Upper lobe of right lung (tissue), 1 donor: ENCODE measurements at regions not wholly inside any gene's neighbourhood (a gene's known extent, or its start where the extent isn't known, plus 50 kb on each side); places are given as distances from the start of the nearest gene placed in this dataset.
"Not testable (repeated sequence)": the region's sequence is repeated elsewhere in the genome, so short reads cannot be mapped to it uniquely, and the experiment has no call there.

ENCODE experiments used
- ATAC-seq: fragments of 200-7000 bp; cut with Tn5 transposase; one replicate; pipeline ENCODE4 v1.9.1; 2020; ENCODE audit warnings: mild to moderate bottlenecking, moderate library complexity
- DNase-seq: peaks from one replicate; pipeline ENCODE4 v3.0.0-alpha.2; 2020
- H3K27ac ChIP-seq: fragments of 200-600 bp; one replicate; pipeline ENCODE4 v1.8.0; 2022
- H3K27me3 ChIP-seq: fragments of 200-600 bp; one replicate; pipeline ENCODE4 v1.8.0; 2022; ENCODE audit warnings: mild to moderate bottlenecking
- H3K36me3 ChIP-seq: fragments of 200-600 bp; one replicate; pipeline ENCODE4 v1.8.0; 2022
- H3K4me1 ChIP-seq: fragments of 200-600 bp; one replicate; pipeline ENCODE4 v1.8.0; 2022
- H3K4me3 ChIP-seq: fragments of 200-600 bp; one replicate; pipeline ENCODE4 v1.8.0; 2022; ENCODE audit warnings: mild to moderate bottlenecking
- H3K9me3 ChIP-seq: fragments of 200-600 bp; one replicate; pipeline ENCODE4 v1.8.0; 2022
- intact Hi-C: fragments of 100-400 bp; cut with DNase I; formaldehyde crosslinking; loops from one replicate; pipeline ENCODE4 v1.11.0; 2022
- TF ChIP-seq, protein P1 (sequence below): fragments of 200-600 bp; IDR thresholded peaks from one replicate; pipeline ENCODE4 v1.8.0; 2022; ENCODE audit warnings: antibody characterized with exemption
- donor health status: DM: no; HTN: yes; CAD: no; lungs with severe emphysema.

DNA sequence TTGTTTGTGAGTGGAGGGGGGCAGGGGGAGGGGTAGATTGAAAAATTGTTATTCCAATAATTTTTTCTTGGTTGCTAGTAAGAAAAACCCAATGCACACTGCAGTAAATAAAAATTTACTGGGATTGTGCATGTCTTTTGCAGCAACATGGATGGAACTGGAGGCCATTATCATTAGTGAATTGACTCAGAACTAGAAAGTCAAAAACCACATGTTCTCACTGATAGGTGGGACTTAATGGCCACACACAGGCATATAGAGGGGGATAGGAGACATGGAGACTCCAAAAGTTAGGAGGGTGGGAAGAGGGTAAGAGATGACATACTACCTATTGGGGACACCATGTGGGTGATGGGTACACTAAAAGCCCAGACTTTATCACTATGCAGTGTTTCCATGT is 67.2 kb downstream of the BUB3 start:
- TF ChIP-seq, protein P1, sequence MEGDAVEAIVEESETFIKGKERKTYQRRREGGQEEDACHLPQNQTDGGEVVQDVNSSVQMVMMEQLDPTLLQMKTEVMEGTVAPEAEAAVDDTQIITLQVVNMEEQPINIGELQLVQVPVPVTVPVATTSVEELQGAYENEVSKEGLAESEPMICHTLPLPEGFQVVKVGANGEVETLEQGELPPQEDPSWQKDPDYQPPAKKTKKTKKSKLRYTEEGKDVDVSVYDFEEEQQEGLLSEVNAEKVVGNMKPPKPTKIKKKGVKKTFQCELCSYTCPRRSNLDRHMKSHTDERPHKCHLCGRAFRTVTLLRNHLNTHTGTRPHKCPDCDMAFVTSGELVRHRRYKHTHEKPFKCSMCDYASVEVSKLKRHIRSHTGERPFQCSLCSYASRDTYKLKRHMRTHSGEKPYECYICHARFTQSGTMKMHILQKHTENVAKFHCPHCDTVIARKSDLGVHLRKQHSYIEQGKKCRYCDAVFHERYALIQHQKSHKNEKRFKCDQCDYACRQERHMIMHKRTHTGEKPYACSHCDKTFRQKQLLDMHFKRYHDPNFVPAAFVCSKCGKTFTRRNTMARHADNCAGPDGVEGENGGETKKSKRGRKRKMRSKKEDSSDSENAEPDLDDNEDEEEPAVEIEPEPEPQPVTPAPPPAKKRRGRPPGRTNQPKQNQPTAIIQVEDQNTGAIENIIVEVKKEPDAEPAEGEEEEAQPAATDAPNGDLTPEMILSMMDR, result no peak
- Histone ChIP-seq H3K4me1 (no peaks in the 10 kb centered on the region), H3K4me3 (no peak overlapping the region), H3K36me3 (no peaks in the 10 kb centered on the region), H3K9me3 (no peaks in the 10 kb centered on the region), H3K27ac (no peak overlapping the region), H3K27me3 (no peaks in the 10 kb centered on the region)
- intact Hi-C loops, result no loop called here
- ATAC-seq (no peak), DNase-seq (no peak)

DNA sequence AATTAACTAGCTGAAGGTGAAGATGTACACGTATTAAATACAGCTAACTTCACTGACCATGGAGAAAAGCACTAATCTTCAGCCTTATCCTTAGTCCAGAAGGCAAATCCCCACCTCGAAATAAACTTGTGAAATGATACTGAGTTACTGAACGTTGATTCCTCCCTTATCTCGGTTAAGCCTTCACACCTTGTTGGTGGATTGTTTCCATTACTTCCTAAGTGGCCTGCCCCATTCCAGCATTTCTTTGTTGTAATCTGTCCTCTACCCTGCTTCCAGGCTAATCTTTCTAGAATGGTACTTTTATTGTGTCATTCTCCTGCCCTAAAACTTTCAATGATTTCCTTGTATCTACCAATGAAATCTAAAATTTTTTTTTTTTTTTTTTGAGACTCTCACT is 68.6 kb downstream of the BUB3 start:
- no peak overlapping the region for H3K4me3 ChIP-seq
- intact Hi-C loops, result no loop called here
- H3K4me1 ChIP-seq, result no peaks in the 10 kb centered on the region
- DNase-seq, result no peak
- no peak overlapping the region for H3K27ac ChIP-seq
- H3K9me3 ChIP-seq, result no peaks in the 10 kb centered on the region
- no peaks in the 10 kb centered on the region for H3K27me3 ChIP-seq
- no peak for ATAC-seq
- TF ChIP-seq, protein P1, result no peak
- no peaks in the 10 kb centered on the region for H3K36me3 ChIP-seq

DNA sequence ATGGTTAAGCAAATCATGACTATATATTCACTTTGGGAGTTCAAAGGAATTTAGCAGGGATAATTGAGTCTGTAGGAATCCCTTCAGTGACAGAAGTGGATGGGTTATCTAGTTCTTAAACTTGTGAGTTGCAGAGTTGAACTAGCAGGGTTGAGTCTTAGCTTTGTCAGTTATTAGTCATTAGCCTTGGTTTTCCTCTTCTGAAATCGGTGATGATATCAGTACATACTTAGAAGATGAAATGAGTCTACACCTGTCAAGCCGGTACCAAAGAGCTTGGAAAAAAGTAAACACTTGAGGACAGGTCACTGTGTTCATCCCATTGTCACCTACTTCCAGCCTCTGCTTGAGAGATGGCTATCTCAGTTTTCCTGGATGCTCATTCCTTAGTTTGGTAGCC is 73.5 kb downstream of the BUB3 start:
- no peaks in the 10 kb centered on the region for H3K4me1 ChIP-seq
- TF ChIP-seq, protein P1, result no peak
- intact Hi-C loops, result no loop called here
- no peaks in the 10 kb centered on the region for H3K36me3 ChIP-seq
- peaks cover 5% of the 10 kb centered on the region for H3K9me3 ChIP-seq
- no peaks in the 10 kb centered on the region for H3K27me3 ChIP-seq
- H3K27ac ChIP-seq, result no peak overlapping the region
- no peak overlapping the region for H3K4me3 ChIP-seq
- DNase-seq, result no peak
- no peak for ATAC-seq

DNA sequence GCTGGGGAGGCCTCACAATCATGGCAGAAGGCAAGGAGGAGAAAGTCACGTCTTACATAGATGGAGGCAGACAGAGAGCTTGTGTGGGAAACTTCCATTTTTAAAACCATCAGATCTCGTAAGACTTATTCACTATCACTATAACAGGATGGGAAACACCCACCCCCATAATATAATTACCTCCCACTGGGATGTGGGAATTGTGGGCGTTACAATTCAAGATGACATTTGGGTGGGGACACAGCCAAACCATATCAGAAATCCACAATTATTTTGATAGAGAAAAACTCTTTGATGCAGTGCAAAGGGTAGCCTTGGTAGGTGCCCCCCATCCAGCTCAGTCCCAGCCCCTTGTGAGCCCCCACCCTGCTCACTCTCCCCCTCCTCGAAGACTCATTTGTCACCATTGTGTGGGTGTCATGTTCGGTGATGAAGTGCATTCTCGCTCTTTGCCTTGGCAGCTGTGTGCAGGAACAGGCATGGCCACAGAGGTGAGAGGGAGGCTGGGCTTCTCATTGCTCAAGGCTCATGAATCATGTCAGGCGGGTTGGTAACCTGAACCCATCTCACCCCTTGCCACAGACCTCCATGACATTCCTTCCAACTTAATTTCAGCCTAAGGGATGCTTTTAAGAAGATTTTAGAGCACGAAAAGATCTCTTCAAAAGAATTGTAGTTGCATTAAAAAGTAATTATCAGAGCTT is 75.9 kb downstream of the BUB3 start:
- Histone ChIP-seq H3K36me3 (no peaks in the 10 kb centered on the region), H3K27ac (no peak overlapping the region), H3K4me1 (no peaks in the 10 kb centered on the region), H3K9me3 (peaks cover 8% of the 10 kb centered on the region), H3K4me3 (no peak overlapping the region), H3K27me3 (no peaks in the 10 kb centered on the region)
- DNase-seq (no peak), ATAC-seq (no peak)
- intact Hi-C loops, result no loop called here
- TF ChIP-seq, protein P1, result no peak

DNA sequence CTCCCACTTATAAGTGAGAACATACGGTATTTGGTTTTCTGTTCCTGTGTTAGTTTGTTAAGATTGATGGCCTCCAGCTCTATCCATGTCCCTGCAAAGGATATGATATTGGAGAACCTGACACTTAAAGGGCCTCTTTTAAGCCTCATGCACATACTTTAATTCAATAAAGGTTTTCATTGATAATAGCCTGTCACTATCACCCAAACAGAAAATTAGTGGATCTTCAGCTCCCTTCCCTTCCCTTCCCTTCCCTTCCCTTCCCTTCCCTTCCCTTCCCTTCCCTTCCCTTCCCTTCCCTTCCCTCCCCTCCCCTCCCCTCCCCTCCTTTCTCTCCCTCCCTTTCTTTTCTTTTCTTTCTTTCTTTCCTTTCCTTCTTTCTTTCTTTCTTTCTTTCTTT is 78.7 kb downstream of the BUB3 start:
- peaks cover 11% of the 10 kb centered on the region for H3K9me3 ChIP-seq
- H3K27ac ChIP-seq, H3K4me1 ChIP-seq, ATAC-seq, intact Hi-C loops, DNase-seq, H3K36me3 ChIP-seq, H3K4me3 ChIP-seq, H3K27me3 ChIP-seq: not testable (repeated sequence)

DNA sequence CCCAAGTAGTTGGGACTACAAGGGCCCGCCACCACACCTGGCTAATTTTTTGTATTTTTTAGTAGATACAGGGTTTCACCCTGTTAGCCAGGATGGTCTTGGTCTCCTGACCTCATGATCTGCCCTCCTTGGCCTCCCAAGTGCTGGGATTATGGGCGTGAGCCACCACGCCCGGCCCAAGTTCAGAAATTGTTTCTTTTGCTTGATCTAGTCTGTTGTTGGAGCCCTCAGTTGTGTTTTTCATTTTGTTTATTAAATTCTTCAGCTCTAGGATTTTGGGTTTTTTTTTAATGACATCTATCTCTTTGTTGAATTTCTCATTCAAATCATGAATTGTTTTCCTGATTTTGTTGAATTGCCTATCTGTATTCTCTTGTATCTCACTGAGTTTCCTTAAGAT is 80.8 kb downstream of the BUB3 start:
- intact Hi-C loops, H3K27ac ChIP-seq, H3K4me3 ChIP-seq, H3K27me3 ChIP-seq, H3K4me1 ChIP-seq, H3K36me3 ChIP-seq, ATAC-seq, DNase-seq: not testable (repeated sequence)
- H3K9me3 ChIP-seq, result peaks cover 11% of the 10 kb centered on the region

DNA sequence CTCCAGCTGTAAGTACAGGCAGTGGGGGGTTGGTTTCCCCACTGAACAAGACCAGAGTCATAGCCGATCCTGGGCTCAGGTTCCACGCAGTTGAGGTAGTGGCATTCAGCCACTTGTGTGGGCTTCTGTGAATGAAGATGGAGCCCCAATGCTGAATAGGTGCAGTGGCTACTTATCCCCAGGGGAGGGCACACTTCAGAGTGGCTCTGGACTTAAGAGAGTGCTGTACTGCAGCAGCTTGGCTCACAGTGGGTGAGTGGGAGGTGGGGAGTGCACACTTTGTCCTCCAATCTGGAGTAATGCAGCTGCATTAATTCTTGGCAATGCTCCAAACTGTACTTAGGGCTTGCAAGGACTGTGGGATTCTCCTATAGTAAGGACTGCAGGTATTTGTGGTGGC is 81.9 kb downstream of the BUB3 start:
- H3K4me1 ChIP-seq, result no peaks in the 10 kb centered on the region
- H3K27me3 ChIP-seq, result no peaks in the 10 kb centered on the region
- no peak overlapping the region for H3K27ac ChIP-seq
- H3K4me3 ChIP-seq, result no peak overlapping the region
- peaks cover 11% of the 10 kb centered on the region for H3K9me3 ChIP-seq
- intact Hi-C loops, result no loop called here
- ATAC-seq, result peak; percentile 62
- H3K36me3 ChIP-seq, result no peaks in the 10 kb centered on the region
- no peak for DNase-seq
- TF ChIP-seq, protein P1, result no peak
